Hepatocyte (in vitro differentiated cells): ENCODE measurements at regions not wholly inside any gene's neighbourhood (a gene's known extent, or its start where the extent isn't known, plus 50 kb on each side); places are given as distances from the start of the nearest gene placed in this dataset.

Source experiments
- EZH2 ChIP-seq: fragments of 200-600 bp; sonication (generic); IDR thresholded peaks from 2 replicates; pipeline ENCODE4 v1.6.1; 2016; ENCODE audit warnings: antibody characterized with exemption, mild to moderate bottlenecking, borderline replicate concordance
- EZH2phosphoT487 ChIP-seq: fragments of 200-600 bp; sonication (generic); IDR thresholded peaks from one replicate; pipeline ENCODE4 v1.6.1; 2018; ENCODE audit warnings: antibody characterized with exemption, mild to moderate bottlenecking, low read depth, moderate library complexity; ENCODE audit not compliant: unreplicated experiment, severe bottlenecking
- TF ChIP-seq, protein P1 (sequence below): fragments of 200-600 bp; sonication (generic); IDR thresholded peaks from 2 replicates; pipeline ENCODE4 v1.5.1; 2016; ENCODE audit warnings: antibody characterized with exemption, mild to moderate bottlenecking; ENCODE audit not compliant: poor library complexity

DNA sequence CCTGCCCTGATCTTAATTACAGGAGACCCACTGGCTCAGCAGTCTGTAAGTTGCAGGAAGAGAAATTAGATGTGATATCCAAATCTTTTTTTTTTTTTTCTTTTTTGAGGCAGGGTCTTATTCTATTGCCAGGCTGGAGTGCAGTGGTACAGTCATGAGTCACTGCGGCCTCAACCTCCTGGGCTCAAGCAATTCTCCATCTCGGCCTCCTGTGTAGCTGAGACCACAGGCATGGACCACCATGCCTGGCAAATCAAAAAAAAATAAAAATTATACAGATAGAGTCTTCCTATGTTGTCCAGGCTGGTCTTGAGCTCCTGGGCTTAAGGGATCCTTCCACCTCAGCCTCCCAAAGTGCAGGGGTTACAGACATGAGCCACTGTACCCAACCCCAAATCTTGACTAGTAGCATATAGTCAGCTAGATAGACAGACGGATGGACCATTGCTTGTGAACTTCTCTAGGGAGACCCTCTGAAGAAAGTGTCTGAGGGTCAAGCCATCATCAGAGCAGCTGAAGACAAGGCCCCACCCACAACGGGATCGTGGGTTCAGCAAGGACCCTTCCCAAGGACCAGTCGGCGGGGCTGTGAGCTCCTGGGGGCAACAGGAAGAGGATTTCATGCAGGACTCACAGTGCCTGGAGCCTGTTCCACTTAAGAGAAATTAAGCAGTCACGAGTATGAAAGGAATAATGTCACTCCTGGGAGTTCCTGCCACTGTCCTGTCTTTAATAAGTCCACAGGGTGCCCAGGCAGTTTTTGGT is 222.7 kb downstream of the ANKRD60 start:
- TF ChIP-seq, protein P1, sequence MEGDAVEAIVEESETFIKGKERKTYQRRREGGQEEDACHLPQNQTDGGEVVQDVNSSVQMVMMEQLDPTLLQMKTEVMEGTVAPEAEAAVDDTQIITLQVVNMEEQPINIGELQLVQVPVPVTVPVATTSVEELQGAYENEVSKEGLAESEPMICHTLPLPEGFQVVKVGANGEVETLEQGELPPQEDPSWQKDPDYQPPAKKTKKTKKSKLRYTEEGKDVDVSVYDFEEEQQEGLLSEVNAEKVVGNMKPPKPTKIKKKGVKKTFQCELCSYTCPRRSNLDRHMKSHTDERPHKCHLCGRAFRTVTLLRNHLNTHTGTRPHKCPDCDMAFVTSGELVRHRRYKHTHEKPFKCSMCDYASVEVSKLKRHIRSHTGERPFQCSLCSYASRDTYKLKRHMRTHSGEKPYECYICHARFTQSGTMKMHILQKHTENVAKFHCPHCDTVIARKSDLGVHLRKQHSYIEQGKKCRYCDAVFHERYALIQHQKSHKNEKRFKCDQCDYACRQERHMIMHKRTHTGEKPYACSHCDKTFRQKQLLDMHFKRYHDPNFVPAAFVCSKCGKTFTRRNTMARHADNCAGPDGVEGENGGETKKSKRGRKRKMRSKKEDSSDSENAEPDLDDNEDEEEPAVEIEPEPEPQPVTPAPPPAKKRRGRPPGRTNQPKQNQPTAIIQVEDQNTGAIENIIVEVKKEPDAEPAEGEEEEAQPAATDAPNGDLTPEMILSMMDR, result no peak
- no peak for TF ChIP-seq EZH2
- no peak for TF ChIP-seq EZH2phosphoT487
